Lung (tissue), 11 donors: ENCODE measurements at regions not wholly inside any gene's neighbourhood (a gene's known extent, or its start where the extent isn't known, plus 50 kb on each side); places are given as distances from the start of the nearest gene placed in this dataset.
"Not testable (repeated sequence)": the region's sequence is repeated elsewhere in the genome, so short reads cannot be mapped to it uniquely, and the experiment has no call there.

Experiments used
- ATAC-seq: fragments of 200-7000 bp; cut with Tn5 transposase; one replicate; pipeline ENCODE4 v1.9.1; 2020; ENCODE audit warnings: moderate number of reproducible peaks; ENCODE audit not compliant: insufficient read depth, low FRiP score
- DNase-seq, 3 donors: peaks; one replicate each; pipeline ENCODE4 v3.0.0-alpha.2; 2013 to 2017
- H3K27ac ChIP-seq, 2 donors: one replicate each; pipeline ENCODE4 v1.5.1; 2013; ENCODE audit warnings: mild to moderate bottlenecking in 2 of 2, moderate library complexity in 2 of 2, control low read depth in 1 of 2, inconsistent platforms in 1 of 2, low read depth in 1 of 2, low read length in 1 of 2
- H3K27me3 ChIP-seq, 3 donors: one replicate each; pipeline ENCODE4 v1.5.1; 2013; ENCODE audit warnings: low read length in 2 of 3; ENCODE audit not compliant: control insufficient read depth in 3 of 3, insufficient read depth in 3 of 3
- H3K36me3 ChIP-seq, 4 donors: one replicate each; pipeline ENCODE4 v1.5.1; 2013; ENCODE audit warnings: low read length in 4 of 4, mild to moderate bottlenecking in 1 of 4, moderate library complexity in 1 of 4; ENCODE audit not compliant: control insufficient read depth in 4 of 4, insufficient read depth in 4 of 4
- H3K4me1 ChIP-seq, 5 donors: one replicate each; pipeline ENCODE4 v1.5.1; 2013; ENCODE audit warnings: low read length in 5 of 5, mild to moderate bottlenecking in 2 of 5, moderate library complexity in 1 of 5; ENCODE audit not compliant: control insufficient read depth in 5 of 5, insufficient read depth in 5 of 5
- H3K4me3 ChIP-seq: one replicate; pipeline ENCODE4 v1.5.1; 2013; ENCODE audit warnings: mild to moderate bottlenecking, control low read depth, moderate library complexity
- H3K9ac ChIP-seq, 2 donors: one replicate each; pipeline ENCODE4 v1.5.1; 2013; ENCODE audit warnings: low read length in 2 of 2, control low read depth in 1 of 2; ENCODE audit not compliant: insufficient read depth in 1 of 2
- H3K9me3 ChIP-seq, 4 donors: one replicate each; pipeline ENCODE4 v1.5.1; 2013; ENCODE audit warnings: low read length in 3 of 4, mild to moderate bottlenecking in 1 of 4, moderate library complexity in 1 of 4; ENCODE audit not compliant: control insufficient read depth in 4 of 4, insufficient read depth in 3 of 4
- WGBS, 2 donors: extraction: QIAGEN DNeasy Blood & Tissue Kit; methylation state at CpG; one replicate each; pipeline ENCODE4 v1.1.7; 2013; 5-methylcytosine and 5-hydroxymethylcytosine counted together
- TF ChIP-seq, protein P1 (sequence below): IDR thresholded peaks from 2 replicates; pipeline ENCODE4 v1.5.1; 2012; ENCODE audit warnings: mild to moderate bottlenecking; ENCODE audit errors: control extremely low read depth, extremely low read depth
- donor health status: control.
- donor health status: control.
- donor health status: Bipolar disorder and iron deficiency.
- donor health status: healthy.
- donor health status: DM: yes; HTN: yes; CAD: no.

GRCh38 chr5:15282611-15283010 lies 217.4 kb upstream of the FBXL7 start:
- 67 to 80% methylated on average over 2 of the region's 2 CpGs for WGBS, 2 donors
- Histone ChIP-seq H3K27me3 (no peaks in the 10 kb centered on the region), H3K4me3 (no peak overlapping the region), H3K36me3 (no peaks in the 10 kb centered on the region), H3K9ac (no peak overlapping the region), H3K9me3 (peaks cover 0 to 7% (median 0%) of the 10 kb centered on the region in 4 donors), H3K27ac (no peak overlapping the region), H3K4me1 (peaks cover 0 to 45% (median 0%) of the 10 kb centered on the region in 5 donors)
- TF ChIP-seq, protein P1, sequence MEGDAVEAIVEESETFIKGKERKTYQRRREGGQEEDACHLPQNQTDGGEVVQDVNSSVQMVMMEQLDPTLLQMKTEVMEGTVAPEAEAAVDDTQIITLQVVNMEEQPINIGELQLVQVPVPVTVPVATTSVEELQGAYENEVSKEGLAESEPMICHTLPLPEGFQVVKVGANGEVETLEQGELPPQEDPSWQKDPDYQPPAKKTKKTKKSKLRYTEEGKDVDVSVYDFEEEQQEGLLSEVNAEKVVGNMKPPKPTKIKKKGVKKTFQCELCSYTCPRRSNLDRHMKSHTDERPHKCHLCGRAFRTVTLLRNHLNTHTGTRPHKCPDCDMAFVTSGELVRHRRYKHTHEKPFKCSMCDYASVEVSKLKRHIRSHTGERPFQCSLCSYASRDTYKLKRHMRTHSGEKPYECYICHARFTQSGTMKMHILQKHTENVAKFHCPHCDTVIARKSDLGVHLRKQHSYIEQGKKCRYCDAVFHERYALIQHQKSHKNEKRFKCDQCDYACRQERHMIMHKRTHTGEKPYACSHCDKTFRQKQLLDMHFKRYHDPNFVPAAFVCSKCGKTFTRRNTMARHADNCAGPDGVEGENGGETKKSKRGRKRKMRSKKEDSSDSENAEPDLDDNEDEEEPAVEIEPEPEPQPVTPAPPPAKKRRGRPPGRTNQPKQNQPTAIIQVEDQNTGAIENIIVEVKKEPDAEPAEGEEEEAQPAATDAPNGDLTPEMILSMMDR = no peak
- ATAC-seq (no peak), DNase-seq (peak in 2 of 3 donors; percentile 47 to 49)

DNA sequence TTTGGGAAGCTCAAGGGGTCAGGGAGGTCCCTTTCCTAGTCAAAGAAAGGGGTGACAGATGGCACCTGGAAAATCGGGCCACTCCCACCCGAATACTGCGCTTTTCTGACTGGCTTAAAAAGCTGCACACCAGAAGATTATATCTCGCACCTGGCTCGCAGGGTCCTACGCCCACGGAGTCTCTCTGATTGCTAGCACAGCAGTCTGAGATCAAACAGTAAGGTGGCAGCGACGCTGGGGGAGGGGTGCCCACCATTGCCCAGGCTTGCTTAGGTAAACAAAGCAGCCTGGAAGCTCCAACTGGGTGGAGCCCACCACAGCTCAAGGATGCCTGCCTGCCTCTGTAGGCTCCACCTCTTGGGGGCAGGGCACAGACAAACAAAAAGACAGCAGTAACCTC lies 228.4 kb upstream of the FBXL7 start:
- DNase-seq, H3K36me3 ChIP-seq, ATAC-seq: not testable (repeated sequence)

DNA sequence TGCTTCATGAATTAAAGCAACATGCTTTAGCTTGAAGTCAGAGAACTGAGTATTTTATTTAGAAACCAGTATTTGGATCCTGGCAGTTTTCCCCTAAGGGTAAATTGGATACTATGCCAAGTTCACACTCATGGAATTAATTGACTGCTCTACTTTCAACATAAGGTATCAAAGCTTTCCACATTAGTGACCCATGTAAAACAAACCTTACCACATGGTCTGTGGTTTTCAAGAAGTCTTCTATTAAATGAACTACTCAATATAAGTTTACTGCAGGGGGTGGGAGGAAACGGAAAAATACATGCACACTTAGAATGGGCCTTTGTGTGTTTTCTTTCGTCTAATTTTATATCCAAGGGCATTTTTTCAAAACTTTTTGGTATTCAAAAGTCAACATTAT lies 232.0 kb upstream of the FBXL7 start:
- 74 to 83% methylated on average over 2 of the region's 2 CpGs for WGBS, 2 donors
- no peaks in the 10 kb centered on the region for H3K27me3 ChIP-seq
- DNase-seq (no peak), ATAC-seq (no peak)
- H3K27ac ChIP-seq = no peak overlapping the region
- no peaks in the 10 kb centered on the region for H3K36me3 ChIP-seq
- no peak overlapping the region for H3K4me3 ChIP-seq
- H3K4me1 ChIP-seq = peaks cover 0 to 4% (median 0%) of the 10 kb centered on the region in 5 donors
- H3K9ac ChIP-seq = no peak overlapping the region
- TF ChIP-seq, protein P1 = no peak
- H3K9me3 ChIP-seq = peaks cover 0 to 4% (median 0%) of the 10 kb centered on the region in 4 donors

More for the DNA sequence above, 228.4 kb upstream of the FBXL7 start:
- H3K27ac ChIP-seq, H3K9me3 ChIP-seq, H3K9ac ChIP-seq, H3K4me1 ChIP-seq, H3K27me3 ChIP-seq, H3K4me3 ChIP-seq: not testable (repeated sequence)
- 60 to 68% methylated on average over 9 of the region's 9 CpGs for WGBS, 2 donors

DNA sequence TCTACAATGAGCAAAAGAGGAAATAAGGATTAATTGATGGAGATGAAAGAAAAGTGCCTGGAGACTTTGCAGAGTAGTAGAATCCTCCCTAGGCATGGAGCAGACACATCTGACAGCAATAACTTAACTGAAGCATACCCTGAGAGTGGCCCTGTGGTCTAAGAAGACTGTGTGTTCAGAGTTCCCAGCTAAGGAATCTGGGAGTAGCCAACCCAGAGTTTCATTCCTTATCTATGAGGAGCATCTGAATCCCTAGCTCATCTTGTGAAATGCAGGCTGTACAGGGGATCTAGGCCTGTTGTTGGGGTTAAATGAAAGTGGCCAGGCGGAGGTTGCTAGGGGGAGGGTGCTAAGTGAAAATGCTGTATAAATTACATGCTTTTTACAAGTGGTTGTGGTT lies 233.1 kb upstream of the FBXL7 start:
- peaks cover 0 to 4% (median 0%) of the 10 kb centered on the region in 4 donors for H3K9me3 ChIP-seq
- 88 to 93% methylated on average over 1 of the region's 1 CpG for WGBS, 2 donors
- H3K27ac ChIP-seq = no peak overlapping the region
- ATAC-seq (no peak), DNase-seq (no peak)
- no peak overlapping the region for H3K9ac ChIP-seq
- H3K4me3 ChIP-seq = no peak overlapping the region
- H3K4me1 ChIP-seq = peaks cover 0 to 4% (median 3%) of the 10 kb centered on the region in 5 donors
- no peaks in the 10 kb centered on the region for H3K36me3 ChIP-seq
- TF ChIP-seq, protein P1 = no peak
- no peaks in the 10 kb centered on the region for H3K27me3 ChIP-seq
